GM12864 (cell line): ENCODE measurements at regions not wholly inside any gene's neighbourhood (a gene's known extent, or its start where the extent isn't known, plus 50 kb on each side); places are given as distances from the start of the nearest gene placed in this dataset.

Source experiments
- DNase-seq: peaks from one replicate; pipeline ENCODE4 v3.0.0-alpha.2; 2011; ENCODE audit warnings: low read depth
- H3K4me3 ChIP-seq: 2 replicates; pipeline ENCODE4 v1.5.1; 2011; ENCODE audit warnings: mild to moderate bottlenecking, low read depth, low read length, control low read depth
- TF ChIP-seq, protein P1 (sequence below): IDR thresholded peaks from 2 replicates; pipeline ENCODE4 v1.5.1; 2011; ENCODE audit warnings: low read depth, mild to moderate bottlenecking, moderate library complexity, low read length, control low read depth, inconsistent platforms; ENCODE audit errors: missing control alignments

DNA sequence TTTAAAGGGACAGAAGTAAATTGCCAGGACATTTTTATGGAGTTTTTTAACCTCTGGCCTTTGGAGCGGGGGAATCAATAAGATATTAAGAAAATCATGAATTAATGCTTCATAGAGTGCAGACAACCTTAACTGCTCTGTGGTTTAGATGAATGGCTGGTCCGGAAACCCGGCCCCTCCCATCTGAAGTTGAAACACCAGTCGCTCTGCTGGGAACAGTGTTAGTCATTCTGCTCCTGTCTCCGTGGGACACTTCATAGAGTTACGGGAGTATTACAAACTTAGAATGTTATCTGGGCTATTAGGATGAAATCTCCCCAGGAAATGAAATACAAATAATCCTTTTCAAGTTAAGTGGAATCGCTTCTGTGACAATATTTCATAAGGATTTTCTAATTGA, 110.1 kb upstream of the IRX2 start:
- DNase-seq, result no peak
- TF ChIP-seq, protein P1, sequence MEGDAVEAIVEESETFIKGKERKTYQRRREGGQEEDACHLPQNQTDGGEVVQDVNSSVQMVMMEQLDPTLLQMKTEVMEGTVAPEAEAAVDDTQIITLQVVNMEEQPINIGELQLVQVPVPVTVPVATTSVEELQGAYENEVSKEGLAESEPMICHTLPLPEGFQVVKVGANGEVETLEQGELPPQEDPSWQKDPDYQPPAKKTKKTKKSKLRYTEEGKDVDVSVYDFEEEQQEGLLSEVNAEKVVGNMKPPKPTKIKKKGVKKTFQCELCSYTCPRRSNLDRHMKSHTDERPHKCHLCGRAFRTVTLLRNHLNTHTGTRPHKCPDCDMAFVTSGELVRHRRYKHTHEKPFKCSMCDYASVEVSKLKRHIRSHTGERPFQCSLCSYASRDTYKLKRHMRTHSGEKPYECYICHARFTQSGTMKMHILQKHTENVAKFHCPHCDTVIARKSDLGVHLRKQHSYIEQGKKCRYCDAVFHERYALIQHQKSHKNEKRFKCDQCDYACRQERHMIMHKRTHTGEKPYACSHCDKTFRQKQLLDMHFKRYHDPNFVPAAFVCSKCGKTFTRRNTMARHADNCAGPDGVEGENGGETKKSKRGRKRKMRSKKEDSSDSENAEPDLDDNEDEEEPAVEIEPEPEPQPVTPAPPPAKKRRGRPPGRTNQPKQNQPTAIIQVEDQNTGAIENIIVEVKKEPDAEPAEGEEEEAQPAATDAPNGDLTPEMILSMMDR, result no peak
- no peak overlapping the region for H3K4me3 ChIP-seq

DNA sequence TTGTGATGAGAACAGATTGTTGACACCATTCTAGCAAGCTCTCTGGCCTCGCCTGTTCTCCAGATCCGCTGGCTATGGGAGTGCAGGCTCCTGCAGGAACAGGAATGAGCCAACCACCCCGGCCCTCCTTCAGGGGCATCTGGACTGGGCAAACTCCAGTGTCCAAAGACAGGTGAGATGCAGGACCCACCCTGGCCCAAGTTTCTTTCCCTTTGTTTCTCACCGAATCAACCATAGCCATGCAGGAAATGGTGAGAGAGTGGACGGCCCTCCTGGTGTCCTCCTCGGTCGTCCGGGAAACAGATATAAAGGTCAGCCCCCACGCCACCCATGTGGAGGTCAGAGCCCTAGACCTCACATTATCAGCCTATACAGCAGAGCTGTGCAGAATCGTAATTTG, 108.6 kb upstream of the IRX2 start:
- no peak overlapping the region for H3K4me3 ChIP-seq
- no peak for DNase-seq
- TF ChIP-seq, protein P1, result no peak

GRCh38 chr5:2857837-2858236, 106.4 kb upstream of the IRX2 start:
- DNase-seq, result no peak
- no peak overlapping the region for H3K4me3 ChIP-seq
- TF ChIP-seq, protein P1, result no peak

DNA sequence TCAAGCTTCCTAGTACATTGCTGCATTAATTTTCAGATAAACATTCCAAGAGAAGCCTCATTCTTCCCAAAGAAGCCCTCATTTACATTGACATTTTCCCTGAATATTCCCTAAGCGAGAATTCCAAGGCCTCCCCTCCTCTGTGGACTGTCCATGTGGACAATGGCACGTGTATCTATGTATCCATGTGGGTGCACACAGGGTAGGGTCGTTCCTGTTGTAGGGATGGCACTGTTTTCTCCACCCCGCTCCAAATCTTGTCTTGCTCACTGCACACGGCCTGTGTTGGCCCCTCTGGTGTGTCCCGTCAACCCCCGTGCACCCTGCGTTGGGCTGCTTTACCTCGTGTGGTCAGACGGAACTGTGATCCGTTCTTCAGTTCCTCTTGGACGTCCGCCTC, 104.7 kb upstream of the IRX2 start:
- no peak for DNase-seq
- TF ChIP-seq, protein P1, result no peak
- no peak overlapping the region for H3K4me3 ChIP-seq

GRCh38 chr5:2852446-2852845, 101.0 kb upstream of the IRX2 start:
- TF ChIP-seq, protein P1, result no peak
- no peak for DNase-seq
- H3K4me3 ChIP-seq, result no peak overlapping the region

- TF ChIP-seq, protein P1, result no peak
- DNase-seq, result no peak
- H3K4me3 ChIP-seq, result no peak overlapping the region
Observed at GRCh38 chr5:2851895-2852294, 100.4 kb upstream of the IRX2 start.

- H3K4me3 ChIP-seq, result no peak overlapping the region
- DNase-seq, result no peak
- TF ChIP-seq, protein P1, result no peak
Observed at GRCh38 chr5:2849429-2849828, 98.0 kb upstream of the IRX2 start.
